GM04503 (cell line): ENCODE measurements at regions not wholly inside any gene's neighbourhood (a gene's known extent, or its start where the extent isn't known, plus 50 kb on each side); places are given as distances from the start of the nearest gene placed in this dataset.

Experiments used
- DNase-seq: peaks from one replicate; pipeline ENCODE4 v3.0.0-alpha.2; 2012; ENCODE audit warnings: low read depth

- DNase-seq, result no peak
Observed at GRCh38 chr1:209428241-209428921, 155.1 kb upstream of the CAMK1G start.

- DNase-seq, result no peak
Observed at GRCh38 chr1:209429611-209430010, 153.9 kb upstream of the CAMK1G start.

GRCh38 chr1:209430107-209430506, 153.4 kb upstream of the CAMK1G start:
- DNase-seq, result no peak

GRCh38 chr1:209430821-209431259, 152.7 kb upstream of the CAMK1G start:
- DNase-seq, result no peak

- no peak for DNase-seq
Observed at GRCh38 chr1:209431402-209431801, 152.1 kb upstream of the CAMK1G start.

- no peak for DNase-seq
Observed at GRCh38 chr1:209431813-209432442, 151.6 kb upstream of the CAMK1G start.

- DNase-seq, result no peak
Observed at GRCh38 chr1:209432443-209432825, 151.1 kb upstream of the CAMK1G start.

- no peak for DNase-seq
Observed at GRCh38 chr1:209433649-209434031, 149.9 kb upstream of the CAMK1G start.

GRCh38 chr1:209434066-209434465, 149.4 kb upstream of the CAMK1G start:
- DNase-seq, result no peak

- no peak for DNase-seq
Observed at GRCh38 chr1:209434631-209435217, 148.8 kb upstream of the CAMK1G start.

GRCh38 chr1:209435654-209436566, 147.6 kb upstream of the CAMK1G start:
- no peak for DNase-seq

- no peak for DNase-seq
Observed at GRCh38 chr1:209439828-209440227, 143.7 kb upstream of the CAMK1G start.

GRCh38 chr1:209443361-209443931, 140.1 kb upstream of the CAMK1G start:
- no peak for DNase-seq

GRCh38 chr1:209443975-209444651, 139.4 kb upstream of the CAMK1G start:
- DNase-seq, result no peak

- DNase-seq, result no peak
Observed at GRCh38 chr1:209444961-209445360, 138.6 kb upstream of the CAMK1G start.

- DNase-seq, result no peak
Observed at GRCh38 chr1:209445576-209445975, 137.9 kb upstream of the CAMK1G start.

GRCh38 chr1:209446356-209446755, 137.2 kb upstream of the CAMK1G start:
- DNase-seq, result no peak

GRCh38 chr1:209454340-209454994, 129.0 kb upstream of the CAMK1G start:
- no peak for DNase-seq

- DNase-seq, result no peak
Observed at GRCh38 chr1:209455145-209455544, 128.4 kb upstream of the CAMK1G start.

GRCh38 chr1:209455661-209456358, 127.7 kb upstream of the CAMK1G start:
- DNase-seq, result no peak
